GM23248 (cell line): ENCODE measurements at regions not wholly inside any gene's neighbourhood (a gene's known extent, or its start where the extent isn't known, plus 50 kb on each side); places are given as distances from the start of the nearest gene placed in this dataset.

Experiments used
- EZH2 ChIP-seq: fragments of 200-600 bp; sonication (generic); IDR thresholded peaks from 2 replicates; pipeline ENCODE4 v1.6.1; 2018; ENCODE audit warnings: antibody characterized with exemption, mild to moderate bottlenecking; ENCODE audit not compliant: insufficient read depth, poor library complexity, severe bottlenecking
- EZH2phosphoT487 ChIP-seq: fragments of 200-600 bp; sonication (generic); IDR thresholded peaks from 2 replicates; pipeline ENCODE4 v1.6.1; 2018; ENCODE audit warnings: antibody characterized with exemption, moderate library complexity, mild to moderate bottlenecking, low read depth; ENCODE audit not compliant: insufficient read depth

- TF ChIP-seq EZH2 (no peak), EZH2phosphoT487 (no peak)
Observed at GRCh38 chr9:28921857-28922500, 1348.7 kb upstream of the C9orf72 start.
